Epithelial cell of proximal tubule (primary cell): ENCODE measurements at regions not wholly inside any gene's neighbourhood (a gene's known extent, or its start where the extent isn't known, plus 50 kb on each side); places are given as distances from the start of the nearest gene placed in this dataset.

ENCODE experiments used
- DNase-seq: peaks from one replicate; pipeline ENCODE4 v3.0.0-alpha.2; 2011; ENCODE audit warnings: low read depth
- H3K4me3 ChIP-seq: 2 replicates; pipeline ENCODE4 v1.5.1; 2011; ENCODE audit warnings: low read depth, mild to moderate bottlenecking, low read length
- CTCF ChIP-seq: conservative IDR thresholded peaks from 2 replicates; pipeline ENCODE4 v1.5.1; 2012; ENCODE audit warnings: low read depth, mild to moderate bottlenecking, low read length

GRCh38 chr13:99135591-99135990 lies 65.1 kb upstream of the UBAC2 start:
- TF ChIP-seq CTCF: no peak
- no peak for DNase-seq
- no peak overlapping the region for H3K4me3 ChIP-seq

GRCh38 chr13:99136427-99136954 lies 64.2 kb upstream of the UBAC2 start:
- DNase-seq: no peak
- no peak for TF ChIP-seq CTCF
- no peak overlapping the region for H3K4me3 ChIP-seq

GRCh38 chr13:99140831-99141230 lies 59.8 kb upstream of the UBAC2 start:
- TF ChIP-seq CTCF: no peak
- no peak overlapping the region for H3K4me3 ChIP-seq
- no peak for DNase-seq

- no peak overlapping the region for H3K4me3 ChIP-seq
- no peak for TF ChIP-seq CTCF
- no peak for DNase-seq
Observed at GRCh38 chr13:99143904-99144303, 56.8 kb upstream of the UBAC2 start.

- DNase-seq: no peak
- TF ChIP-seq CTCF: no peak
- H3K4me3 ChIP-seq: no peak overlapping the region
Observed at GRCh38 chr13:99144306-99144705, 56.3 kb upstream of the UBAC2 start.

GRCh38 chr13:99145461-99145860 lies 55.2 kb upstream of the UBAC2 start:
- DNase-seq: no peak
- no peak for TF ChIP-seq CTCF

GRCh38 chr13:99150575-99151361 lies 49.9 kb upstream of the UBAC2 start:
- DNase-seq: peak; percentile 1
- H3K4me3 ChIP-seq: no peak overlapping the region
- TF ChIP-seq CTCF: no peak

More at GRCh38 chr13:99145461-99145860, 55.2 kb upstream of the UBAC2 start:
- no peak overlapping the region for H3K4me3 ChIP-seq
